Fibroblast of skin of right biceps (primary cell): ENCODE measurements at regions not wholly inside any gene's neighbourhood (a gene's known extent, or its start where the extent isn't known, plus 50 kb on each side); places are given as distances from the start of the nearest gene placed in this dataset.
"Not testable (repeated sequence)": the region's sequence is repeated elsewhere in the genome, so short reads cannot be mapped to it uniquely, and the experiment has no call there.

Experiments used
- DNase-seq: peaks from one replicate; pipeline ENCODE4 v3.0.0-alpha.2; 2013

DNA sequence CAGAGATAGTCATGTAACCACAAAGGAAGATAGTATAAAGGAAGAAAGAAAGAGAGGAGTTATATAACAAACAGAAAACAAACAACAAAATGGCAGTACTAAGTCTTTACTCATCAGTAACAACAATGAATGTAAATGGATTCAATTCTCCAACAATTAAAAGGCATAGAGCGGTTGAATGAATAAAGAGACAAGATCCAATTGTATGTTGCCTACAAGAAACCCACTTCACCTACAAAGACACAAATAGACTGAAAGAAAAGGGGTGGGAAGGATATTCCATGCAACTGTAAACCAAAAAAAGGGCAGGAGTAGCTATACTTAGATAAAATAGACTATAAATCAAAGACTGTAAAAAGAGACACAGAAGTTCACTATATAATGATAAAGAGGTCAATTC lies 157.3 kb upstream of the CREB1 start:
- DNase-seq, result no peak

DNA sequence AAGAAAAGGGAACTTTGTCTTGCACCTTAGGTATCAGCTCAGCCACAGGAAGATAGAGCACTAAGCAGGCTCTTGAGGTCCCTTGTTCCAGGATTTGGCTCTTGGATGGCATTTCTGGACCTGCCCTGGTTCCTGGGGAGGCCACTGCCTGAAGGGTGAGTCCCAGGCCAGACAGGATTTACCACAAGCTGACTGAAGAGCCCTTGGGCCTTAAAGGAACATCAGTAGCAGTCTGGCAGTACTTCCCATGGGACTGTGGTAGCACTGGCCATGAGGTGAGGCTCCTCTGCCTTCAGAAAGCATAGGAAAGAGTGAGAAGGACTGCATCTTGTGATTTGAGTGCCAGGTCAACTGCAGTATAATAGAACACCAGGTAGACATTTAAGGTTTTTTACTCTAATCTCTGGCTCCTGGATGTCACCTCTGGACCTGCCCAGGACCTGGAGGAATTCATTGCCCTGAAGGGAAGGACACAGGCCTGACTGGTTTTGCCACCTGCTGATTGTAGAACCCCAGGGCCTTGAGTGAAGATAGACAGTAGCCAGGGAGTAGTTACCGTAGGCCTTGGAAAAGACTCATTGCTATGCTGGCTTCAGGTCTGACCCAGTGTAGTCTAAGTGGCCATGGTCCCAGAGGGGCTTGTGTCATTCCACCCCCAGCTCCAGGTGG lies 154.4 kb upstream of the CREB1 start:
- DNase-seq, result no peak

DNA sequence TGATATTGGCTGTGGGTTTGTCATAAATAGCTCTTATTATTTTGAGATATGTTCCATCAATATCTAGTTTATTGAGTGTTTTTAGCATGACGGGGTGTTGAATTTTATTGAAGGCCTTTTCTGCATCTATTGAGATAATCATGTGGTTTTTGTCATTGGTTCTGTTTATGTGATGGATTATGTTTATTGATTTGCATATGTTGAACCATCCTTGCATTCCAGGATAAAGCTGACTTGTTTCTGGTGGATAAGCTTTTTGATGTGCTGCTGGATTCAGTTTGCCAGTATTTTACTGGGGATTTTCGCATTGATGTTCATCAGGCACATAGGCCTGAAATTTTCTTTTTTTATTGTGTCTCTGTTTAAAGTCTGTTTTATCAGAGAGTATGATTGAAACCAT lies 151.1 kb upstream of the CREB1 start:
- DNase-seq, result not testable (repeated sequence)

DNA sequence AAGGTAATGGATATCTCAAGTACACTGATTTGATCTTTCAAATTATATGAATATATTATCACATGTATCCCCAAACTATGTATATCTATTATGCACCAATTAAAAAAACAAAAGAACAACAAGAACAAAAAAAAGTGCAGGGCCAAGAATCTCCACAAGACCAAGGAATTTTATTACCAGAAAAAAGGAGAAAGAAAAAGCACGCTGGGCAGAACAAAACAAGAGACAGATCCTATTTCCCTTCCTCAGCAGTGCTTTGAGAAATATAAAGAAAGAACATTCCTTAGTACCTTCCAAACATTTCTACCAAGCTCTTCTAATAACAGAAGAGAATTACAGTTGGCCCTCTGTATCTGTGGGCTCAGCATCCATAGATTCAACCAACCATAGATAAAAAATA lies 144.7 kb upstream of the CREB1 start:
- DNase-seq, result no peak

DNA sequence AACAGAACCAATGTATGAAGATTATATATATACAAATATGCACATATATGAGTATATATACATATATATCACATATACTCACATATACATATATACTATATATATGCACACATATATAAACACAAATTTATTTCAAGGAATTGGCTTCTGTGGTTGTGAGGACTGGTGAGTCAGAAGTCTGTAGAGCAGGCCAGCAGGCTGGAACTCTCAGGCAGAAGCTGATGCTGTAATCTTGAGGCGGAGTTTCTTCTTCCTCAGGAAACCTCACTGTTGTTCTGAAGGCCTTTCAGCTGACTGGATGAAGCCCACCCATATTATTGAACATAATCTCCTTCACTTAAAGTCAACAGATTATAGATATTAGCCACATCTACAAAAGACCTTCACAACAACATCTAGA lies 143.9 kb upstream of the CREB1 start:
- peak; percentile 87 for DNase-seq

DNA sequence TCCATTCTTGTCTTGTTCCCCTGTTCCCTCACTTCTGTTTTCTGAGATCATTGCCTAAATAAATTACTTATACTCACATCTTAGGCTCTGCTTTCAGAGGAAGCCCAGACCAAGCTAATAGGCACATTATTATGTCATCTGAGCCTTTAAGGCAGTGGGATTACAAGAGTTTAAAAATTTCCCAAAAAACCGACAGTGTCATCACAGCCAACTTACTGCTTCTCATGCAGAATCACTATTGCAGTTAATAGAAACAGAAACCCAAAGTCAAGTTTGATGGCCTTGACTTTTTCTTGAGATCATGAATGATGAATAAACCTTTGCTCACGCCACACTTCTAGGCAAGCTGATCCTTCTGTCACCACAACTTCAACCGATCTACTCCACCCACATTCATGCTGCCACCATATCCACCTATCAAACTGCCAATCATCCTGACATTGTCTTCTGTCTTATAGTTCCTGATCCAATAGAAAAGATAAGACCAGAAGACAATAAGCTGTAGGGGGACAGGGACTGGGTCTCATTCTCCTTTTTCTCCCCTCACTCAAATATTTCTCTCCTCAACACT lies 142.7 kb upstream of the CREB1 start:
- DNase-seq, result no peak

DNA sequence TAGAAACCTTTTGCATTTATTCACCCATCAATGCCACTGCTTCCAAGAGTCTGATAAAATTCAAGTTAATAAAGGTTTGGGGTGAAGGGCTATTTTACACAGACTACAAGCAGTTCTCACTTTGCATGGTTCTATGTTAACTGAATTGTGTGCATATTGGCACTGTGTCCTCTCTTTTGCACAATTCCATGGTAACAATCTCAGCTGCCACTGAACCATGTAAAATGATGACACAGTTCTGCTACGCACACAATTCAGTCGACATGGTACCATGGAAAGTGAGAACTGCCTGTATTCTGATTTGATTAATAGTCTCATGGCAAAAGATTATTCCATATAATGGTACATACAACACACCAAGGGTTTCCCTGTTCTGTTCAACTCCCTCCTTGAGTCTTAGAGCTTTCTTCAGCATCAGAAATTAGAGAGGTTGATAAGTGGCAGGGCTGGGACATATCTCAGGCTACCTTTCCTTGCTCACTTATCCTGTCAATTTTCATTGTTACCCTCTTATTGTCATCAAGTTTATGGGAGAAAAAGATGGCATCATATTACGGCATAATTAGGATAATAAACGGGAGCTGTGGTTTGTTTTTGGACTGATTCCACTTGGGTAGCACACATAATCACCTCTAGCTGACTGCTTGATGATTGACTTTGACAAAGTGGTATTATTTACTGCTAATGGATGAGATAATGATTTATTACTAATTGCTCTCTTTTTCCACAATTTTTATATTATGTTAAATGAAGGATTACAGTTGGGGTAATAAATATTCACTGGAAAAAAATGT lies 139.3 kb upstream of the CREB1 start:
- DNase-seq, result peak; percentile 41

DNA sequence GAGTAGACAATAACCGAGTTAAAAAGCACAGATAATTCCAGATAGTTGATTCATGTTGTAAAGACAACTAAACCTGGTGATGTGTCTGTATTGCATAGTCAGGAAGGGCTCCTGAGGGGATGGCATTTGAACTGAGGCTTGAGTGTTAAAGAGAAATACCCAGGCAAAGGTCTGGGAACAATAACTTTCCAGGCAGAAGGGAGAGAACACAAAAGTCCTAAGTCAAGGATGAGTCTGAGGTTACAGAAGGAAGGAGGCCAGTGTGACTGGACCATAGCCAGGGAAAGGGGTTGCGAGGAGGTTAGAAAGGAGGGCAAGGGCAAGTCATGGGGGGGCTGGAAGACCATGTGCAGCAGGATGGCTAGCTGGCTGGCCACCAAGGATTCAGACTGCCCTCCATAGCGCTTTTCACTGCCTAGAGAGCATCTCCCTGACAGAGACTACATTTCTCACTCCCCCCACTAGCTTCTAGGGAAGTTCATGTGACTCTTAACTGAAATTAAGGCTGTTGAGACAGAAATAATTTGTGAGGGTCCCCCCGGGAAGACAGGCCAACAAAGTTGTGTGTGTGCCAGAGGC lies 135.5 kb upstream of the CREB1 start:
- DNase-seq, result peak; percentile 74

DNA sequence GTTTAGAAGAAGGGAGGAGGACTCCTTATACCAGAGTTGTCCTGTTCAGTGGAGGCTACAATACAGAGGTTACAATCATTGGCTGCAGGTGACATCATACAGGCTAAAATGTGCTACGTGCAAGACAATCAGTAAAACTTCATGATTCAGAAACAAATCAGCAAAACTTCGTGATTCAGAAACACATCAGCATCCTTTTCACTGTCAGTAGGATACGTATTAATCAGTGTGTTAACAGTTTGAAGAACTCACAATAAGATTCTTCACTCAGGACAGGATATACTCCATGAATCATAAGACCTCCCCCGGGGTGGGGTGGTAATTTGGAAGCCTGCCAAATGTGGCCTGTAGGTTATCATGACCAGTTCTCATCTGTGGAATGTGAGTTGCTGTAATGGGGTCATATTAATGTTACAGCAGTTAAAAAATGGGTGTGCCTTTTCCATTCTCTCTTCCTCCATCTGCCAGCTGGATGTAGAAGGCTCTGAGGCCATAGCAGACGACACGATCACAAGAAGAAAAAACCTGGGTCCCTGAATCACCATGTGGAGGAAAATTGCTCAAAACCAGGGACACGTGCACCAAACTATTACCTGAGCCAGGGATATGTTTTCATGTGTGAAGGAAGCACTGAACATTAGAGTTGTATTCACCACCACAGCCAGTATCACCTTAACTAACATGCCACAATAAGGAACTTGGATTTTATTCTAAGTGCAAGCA lies 134.8 kb upstream of the CREB1 start:
- peak; percentile 100 for DNase-seq

DNA sequence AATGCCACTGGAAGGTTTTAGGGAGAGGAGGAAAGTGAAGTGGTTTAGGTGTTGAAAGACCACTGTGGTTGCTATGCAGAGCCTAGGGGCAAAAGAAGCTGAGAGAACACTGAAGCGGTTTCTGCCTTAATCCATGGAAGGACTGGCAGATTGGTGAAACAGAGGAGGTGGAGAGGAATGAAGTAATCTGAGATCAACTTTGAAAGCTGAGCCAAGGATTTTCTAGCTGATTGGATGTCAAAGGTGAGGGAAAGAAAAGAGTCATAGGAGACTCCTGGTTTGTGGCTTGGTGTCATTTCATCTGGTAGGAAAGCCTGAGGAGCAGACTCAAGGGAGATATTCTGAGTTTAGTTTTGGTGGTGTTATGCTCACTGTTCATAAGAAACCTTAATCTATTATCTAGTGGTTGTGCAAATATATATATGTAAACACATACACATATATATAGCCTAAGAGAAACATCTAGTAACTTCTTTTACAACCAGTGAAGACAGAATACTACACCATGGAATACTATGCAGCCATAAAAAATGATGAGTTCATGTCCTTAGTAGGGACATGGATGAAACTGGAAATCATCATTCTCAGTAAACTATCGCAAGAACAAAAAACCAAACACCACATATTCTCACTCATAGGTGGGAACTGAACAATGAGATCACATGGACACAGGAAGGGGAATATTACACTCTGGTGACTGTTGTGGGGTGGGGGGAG lies 134.1 kb upstream of the CREB1 start:
- peak; percentile 52 for DNase-seq

DNA sequence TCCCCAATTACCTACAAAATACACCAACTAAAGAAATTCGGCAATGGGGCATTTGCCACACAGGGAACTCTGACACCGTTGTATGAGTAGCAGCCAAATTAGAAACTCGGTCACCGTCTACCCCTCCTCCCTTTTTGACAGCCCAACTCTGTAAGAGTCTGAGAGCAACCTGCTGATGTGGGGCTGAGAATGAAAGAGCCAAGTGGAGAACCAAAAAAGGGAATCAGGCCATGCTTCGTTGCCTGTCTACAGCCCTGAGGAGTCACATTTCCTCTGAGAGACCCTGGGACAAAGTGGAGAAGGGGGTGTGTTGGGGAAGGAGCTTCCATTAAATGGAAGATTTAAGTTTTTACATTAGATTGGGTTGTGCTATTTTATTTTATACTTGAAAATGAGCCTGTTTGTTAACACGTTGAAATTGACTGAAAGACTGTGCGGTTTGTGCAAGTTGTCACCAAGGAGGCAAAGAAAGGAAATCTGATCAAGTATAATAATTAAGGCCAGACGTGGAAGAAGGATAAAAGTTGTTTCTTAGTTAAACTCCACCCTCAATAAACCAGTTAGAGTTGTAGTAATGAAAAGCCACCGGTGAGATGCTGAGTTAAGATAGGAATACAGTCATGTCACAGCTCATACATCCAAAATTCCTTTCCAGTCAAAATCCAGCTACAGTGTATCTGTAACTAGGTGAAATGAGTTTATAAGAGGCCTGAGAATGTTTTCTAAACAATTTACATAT lies 131.7 kb upstream of the CREB1 start:
- peak; percentile 61 for DNase-seq

DNA sequence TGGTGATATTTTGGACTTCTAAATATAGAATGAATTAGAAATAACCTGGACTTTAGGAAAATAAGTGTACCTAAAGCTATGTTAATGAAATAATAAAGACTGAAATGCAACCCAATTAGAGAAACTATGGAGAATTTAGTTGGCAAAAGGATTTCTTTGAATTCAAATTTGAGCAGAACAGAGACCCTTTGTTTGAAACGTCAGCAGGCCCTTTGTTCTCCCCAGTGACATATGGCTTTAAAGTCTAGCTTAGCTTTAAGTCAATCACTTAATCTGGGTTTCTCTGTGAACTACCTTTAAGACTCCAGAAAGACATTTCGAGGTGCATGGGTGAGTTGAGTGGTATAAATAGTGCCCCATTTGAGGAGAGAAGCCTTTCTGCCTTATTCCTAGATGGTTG lies 130.5 kb upstream of the CREB1 start:
- no peak for DNase-seq

DNA sequence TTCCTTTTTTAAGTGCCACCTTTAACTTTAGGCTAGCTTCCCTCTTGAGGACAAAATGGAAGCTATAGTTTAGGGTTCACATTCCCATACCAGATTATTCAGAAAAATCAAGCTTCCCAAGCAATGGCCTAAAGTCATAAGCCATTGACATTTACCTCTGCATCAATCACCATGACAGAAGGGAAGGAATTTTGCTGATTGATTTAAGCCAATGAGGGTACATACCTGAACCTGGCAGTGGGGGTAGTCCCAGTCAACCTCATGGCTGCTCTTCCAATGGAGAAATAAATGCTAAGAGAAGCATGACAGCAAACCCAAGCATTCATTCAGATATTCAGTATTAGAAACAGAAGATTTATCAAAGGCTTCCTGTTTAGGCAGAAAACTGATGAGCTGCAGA lies 128.4 kb upstream of the CREB1 start:
- DNase-seq, result no peak

DNA sequence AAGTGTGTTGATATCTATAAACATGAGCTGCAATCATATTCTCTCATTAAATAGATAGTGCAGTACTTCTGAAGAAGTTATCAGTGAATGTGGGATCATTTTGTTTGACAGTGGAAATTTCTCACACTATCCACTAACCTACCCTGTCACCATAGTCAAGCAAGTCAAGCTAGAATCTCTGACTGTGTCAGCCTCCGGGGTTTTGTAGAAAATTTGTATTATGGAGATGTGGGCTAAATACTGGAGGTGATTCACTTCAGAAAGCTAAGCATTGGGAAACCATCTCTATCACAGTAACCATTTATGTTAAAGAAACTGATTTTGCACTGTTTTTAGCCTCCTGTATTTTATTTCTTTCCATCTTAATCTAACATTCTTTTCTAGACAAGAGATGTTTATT lies 126.6 kb upstream of the CREB1 start:
- no peak for DNase-seq

DNA sequence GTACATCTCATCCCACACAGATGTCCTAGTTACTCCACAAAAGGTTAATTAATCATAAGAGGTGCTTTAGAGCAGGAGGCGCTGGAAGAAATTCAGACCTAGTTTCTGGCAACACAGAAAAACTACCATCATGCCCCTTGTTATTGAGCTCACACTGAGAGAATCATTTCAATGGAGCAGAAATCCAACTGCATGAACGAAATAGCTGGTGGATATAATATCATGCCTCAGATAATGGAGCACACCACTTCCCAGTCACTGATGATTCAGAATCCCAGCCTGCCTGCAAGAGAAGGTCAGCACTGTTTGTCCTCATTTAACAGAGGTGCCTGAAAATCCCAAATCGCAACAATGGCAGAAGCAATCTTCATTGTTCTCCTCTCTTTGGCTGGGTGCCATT lies 125.8 kb upstream of the CREB1 start:
- no peak for DNase-seq

DNA sequence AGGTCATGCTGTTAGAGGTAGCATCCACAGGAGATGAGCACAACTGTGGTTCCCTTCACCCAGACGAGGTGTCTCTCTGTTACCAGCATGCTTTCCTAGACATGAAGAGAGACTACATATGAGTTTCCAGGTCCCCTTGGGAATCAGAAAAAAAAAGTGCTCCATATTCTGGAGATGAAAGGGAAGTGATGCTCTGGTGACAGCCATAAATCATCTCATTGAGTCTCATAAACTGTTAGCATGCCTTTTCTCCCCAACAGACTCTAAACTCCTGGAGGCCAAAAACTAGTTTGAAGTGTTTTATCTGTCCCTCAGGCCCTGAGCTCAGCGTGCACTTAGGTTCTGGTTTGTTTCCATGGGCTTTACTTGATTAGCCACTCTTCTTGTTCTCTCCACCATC lies 124.6 kb upstream of the CREB1 start:
- DNase-seq, result no peak

DNA sequence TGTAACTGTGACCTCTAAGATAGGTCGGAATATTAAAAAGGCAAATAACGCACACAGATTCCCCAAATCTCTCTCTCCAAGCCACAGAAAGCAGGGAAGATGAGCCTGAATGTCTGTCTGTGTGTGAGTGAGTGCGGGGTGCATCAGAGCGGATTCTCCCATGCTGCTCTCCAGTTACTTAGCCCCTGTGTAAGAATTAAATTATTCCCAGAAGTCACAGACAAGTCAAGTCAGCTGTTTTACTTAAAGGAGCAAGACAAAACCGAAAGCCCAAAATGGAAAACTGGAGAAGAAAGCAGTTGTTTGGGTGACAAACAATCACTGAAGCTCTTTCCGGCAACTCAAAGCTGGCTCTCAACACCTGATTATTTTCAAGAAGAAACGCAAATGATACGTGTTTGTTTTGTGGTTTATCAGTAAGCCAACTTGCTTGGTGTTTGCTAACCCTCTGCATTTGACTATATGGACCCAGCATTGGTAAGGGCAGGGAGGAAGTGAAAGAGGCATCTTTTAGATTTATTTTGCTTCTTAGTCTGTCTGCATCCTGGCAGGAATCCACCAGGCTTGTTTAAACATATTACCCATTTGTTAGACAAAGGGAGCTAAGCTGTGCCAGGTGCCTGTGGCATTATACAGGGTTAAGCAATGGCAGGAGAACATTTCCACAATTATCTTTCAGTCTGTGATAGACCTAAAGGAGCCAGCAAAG lies 121.5 kb upstream of the CREB1 start:
- DNase-seq, result peak; percentile 44

DNA sequence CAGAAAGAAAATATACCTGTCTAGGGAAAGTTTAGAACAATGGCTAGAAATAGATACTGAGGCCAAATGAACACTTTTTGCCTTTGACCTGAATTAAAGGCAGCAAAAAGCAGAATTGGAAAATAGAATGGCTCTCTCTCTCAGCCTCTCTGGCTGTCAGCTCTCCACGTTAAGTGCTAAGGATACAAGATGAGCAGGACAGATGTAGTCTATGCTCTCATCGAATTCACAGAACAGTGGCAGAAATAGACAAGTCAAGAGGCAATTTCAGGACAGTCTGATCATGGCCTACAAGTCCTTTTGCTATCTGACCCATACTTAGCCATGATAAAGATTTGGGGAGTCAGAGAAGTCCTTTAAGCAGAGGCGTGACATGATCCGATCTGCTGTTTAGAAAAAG lies 120.2 kb upstream of the CREB1 start:
- no peak for DNase-seq

DNA sequence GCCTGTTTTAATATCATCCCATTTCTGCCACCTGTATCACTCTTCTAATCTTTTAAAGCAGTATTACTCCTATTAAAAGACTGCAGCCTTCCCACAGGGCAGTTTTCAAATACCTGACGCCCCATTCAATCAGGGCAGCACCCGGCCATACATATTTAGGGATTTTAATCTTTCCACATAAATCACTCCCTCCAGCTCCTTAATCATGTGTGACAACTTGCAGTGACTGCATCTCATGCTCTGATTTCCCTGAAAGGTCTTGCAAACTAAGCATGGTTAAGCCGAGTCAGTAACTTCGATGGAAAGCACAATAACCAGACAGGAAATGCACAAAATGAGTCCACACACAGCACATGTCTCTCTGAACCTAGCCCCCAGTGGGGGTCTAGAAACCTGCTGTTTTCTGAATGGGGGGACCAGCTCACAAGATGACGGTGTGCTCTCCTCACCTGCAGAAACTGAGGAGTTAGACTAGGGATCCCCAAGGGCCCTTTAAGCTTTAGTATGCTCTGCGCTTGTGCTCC lies 116.9 kb upstream of the CREB1 start:
- no peak for DNase-seq

DNA sequence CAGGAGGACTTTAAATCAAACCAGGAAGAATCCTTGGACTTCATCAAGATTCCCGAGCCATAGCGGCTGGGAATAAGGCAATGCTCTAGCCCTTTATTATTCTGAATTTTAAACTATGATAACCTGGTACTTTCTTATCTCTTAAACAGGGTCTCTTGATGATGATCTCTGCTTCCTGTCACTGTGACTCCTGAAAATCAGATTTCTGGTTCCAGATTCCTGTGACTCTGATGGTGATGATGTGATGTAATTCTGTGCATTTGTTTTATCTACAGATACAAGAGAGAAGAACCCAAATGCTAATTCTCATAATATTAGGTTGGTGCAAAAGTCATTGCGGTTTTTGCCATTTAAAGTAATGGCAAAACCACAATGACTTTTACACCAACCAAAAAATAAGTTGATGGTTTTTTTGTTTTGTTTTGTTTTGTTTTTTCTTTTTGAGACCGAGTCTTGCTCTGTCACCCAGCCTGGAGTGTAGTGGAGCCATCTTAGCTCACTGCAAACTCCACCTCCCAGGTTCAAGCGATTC lies 116.3 kb upstream of the CREB1 start:
- no peak for DNase-seq

DNA sequence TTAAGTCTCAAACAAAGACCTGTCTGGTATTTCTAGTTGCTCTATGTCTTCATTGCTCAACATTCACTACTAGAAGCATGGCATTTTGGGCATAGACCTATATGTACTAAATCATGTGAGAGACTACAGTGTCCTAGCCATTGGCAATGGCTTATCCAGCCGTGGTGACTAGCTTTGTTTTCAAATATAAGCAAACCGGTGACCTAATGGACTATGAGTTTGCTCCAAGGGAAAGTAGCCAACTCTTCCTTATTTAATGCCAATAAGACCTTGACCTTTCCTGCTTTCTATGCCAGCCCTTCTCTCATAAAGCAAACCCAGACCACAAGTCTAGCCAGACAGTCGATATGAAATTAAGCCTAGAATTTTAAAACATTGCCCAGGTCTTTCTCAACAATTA lies 113.7 kb upstream of the CREB1 start:
- no peak for DNase-seq
